H1 (cell line): ENCODE measurements at regions not wholly inside any gene's neighbourhood (a gene's known extent, or its start where the extent isn't known, plus 50 kb on each side); places are given as distances from the start of the nearest gene placed in this dataset.

Source experiments
- SIX5 ChIP-seq: IDR thresholded peaks from 2 replicates; pipeline ENCODE4 v1.6.1; 2011; ENCODE audit warnings: mild to moderate bottlenecking, low read depth, low read length
- SP4 ChIP-seq: IDR thresholded peaks from 2 replicates; pipeline ENCODE4 v1.6.1; 2012; ENCODE audit warnings: low read length, inconsistent platforms
- ZNF274 ChIP-seq: IDR thresholded peaks from 2 replicates; pipeline ENCODE4 v1.7.0; 2012; ENCODE audit warnings: low read length, borderline replicate concordance; ENCODE audit errors: extremely low read depth

DNA sequence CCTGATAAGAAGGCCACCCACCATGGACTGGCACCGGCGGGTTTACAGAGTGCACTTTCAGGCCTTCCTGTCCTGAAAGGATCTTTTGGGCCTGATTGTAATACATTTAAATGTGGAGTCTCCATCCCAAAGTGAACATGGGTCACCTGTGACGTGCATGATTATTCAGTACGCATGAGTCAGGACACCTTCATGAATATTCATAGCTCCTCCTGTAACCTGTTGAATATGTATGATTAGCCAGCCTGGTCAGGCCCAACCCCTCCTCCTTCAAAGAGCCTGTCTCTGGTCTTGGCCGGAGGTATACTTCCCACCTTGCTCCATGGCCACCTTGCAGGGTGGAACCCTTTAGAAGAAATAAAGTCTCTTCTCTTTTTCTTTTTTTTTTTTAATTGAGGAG lies 75.9 kb upstream of the NUP50 start (continued):
- TF ChIP-seq ZNF274 = no peak
- no peak for TF ChIP-seq SP4
- no peak for TF ChIP-seq SIX5
